ENCODE measurements at regions not wholly inside any gene's neighbourhood (a gene's known extent, or its start where the extent isn't known, plus 50 kb on each side); places are given as distances from the start of the nearest gene placed in this dataset.
"Not testable (repeated sequence)": the region's sequence is repeated elsewhere in the genome, so short reads cannot be mapped to it uniquely, and the experiment has no call there.

- DNase-seq: no peak
These were observed 378.8 kb downstream of the NDFIP2 start for GRCh38 chr13:79859756-79860155.

GRCh38 chr13:79853251-79853650 is 372.3 kb downstream of the NDFIP2 start:
- no peak for DNase-seq

GRCh38 chr13:79851318-79851717 is 370.4 kb downstream of the NDFIP2 start:
- DNase-seq: no peak

- no peak for DNase-seq
These were observed 367.1 kb downstream of the NDFIP2 start for GRCh38 chr13:79847882-79848592.

- no peak for DNase-seq
These were observed 365.4 kb downstream of the NDFIP2 start for GRCh38 chr13:79846386-79846785.

- DNase-seq: no peak
These were observed 356.9 kb downstream of the NDFIP2 start for GRCh38 chr13:79837741-79838450.

- DNase-seq: not testable (repeated sequence)
These were observed 355.2 kb downstream of the NDFIP2 start for GRCh38 chr13:79836121-79836520.

- DNase-seq: no peak
These were observed 353.9 kb downstream of the NDFIP2 start for GRCh38 chr13:79834876-79835275.

- DNase-seq: no peak
These were observed 353.0 kb downstream of the NDFIP2 start for GRCh38 chr13:79833991-79834390.

- DNase-seq: no peak
These were observed 350.6 kb downstream of the NDFIP2 start for GRCh38 chr13:79831556-79831955.

- DNase-seq: no peak
These were observed 350.0 kb downstream of the NDFIP2 start for GRCh38 chr13:79830945-79831344.

- DNase-seq: no peak
These were observed 349.5 kb downstream of the NDFIP2 start for GRCh38 chr13:79830426-79830825.

- no peak for DNase-seq
These were observed 348.9 kb downstream of the NDFIP2 start for GRCh38 chr13:79829880-79830279.

- no peak for DNase-seq
These were observed 345.0 kb downstream of the NDFIP2 start for GRCh38 chr13:79825959-79826358.

GRCh38 chr13:79815041-79815440 is 334.1 kb downstream of the NDFIP2 start:
- no peak for DNase-seq

- DNase-seq: no peak
These were observed 331.3 kb downstream of the NDFIP2 start for GRCh38 chr13:79812070-79812850.

- DNase-seq: no peak
These were observed 330.2 kb downstream of the NDFIP2 start for GRCh38 chr13:79811170-79811569.

- DNase-seq: no peak
These were observed 329.7 kb downstream of the NDFIP2 start for GRCh38 chr13:79810669-79811068.

GRCh38 chr13:79810018-79810417 is 329.1 kb downstream of the NDFIP2 start:
- no peak for DNase-seq

- no peak for DNase-seq
These were observed 327.5 kb downstream of the NDFIP2 start for GRCh38 chr13:79808475-79808874.

GRCh38 chr13:79807554-79807953 is 326.6 kb downstream of the NDFIP2 start:
- DNase-seq: no peak

GRCh38 chr13:79806821-79807220 is 325.9 kb downstream of the NDFIP2 start:
- no peak for DNase-seq

- peak; percentile 9 to 14 for DNase-seq
These were observed 324.4 kb downstream of the NDFIP2 start for GRCh38 chr13:79805317-79805716.

- no peak for DNase-seq
These were observed 323.0 kb downstream of the NDFIP2 start for GRCh38 chr13:79803989-79804388.

Measured in Kasumi-1 (cell line).